ENCODE measurements at regions not wholly inside any gene's neighbourhood (a gene's known extent, or its start where the extent isn't known, plus 50 kb on each side); places are given as distances from the start of the nearest gene placed in this dataset.

- no peaks in the 10 kb centered on the region for H3K36me3 ChIP-seq
- DNase-seq (ENCODE audit: low spot score in 2 of 2), result no peak
- H3K4me3 ChIP-seq, result no peak overlapping the region
- no peak overlapping the region for H3K27ac ChIP-seq
- H3K27me3 ChIP-seq, result no peaks in the 10 kb centered on the region
- no peaks in the 10 kb centered on the region for H3K9me3 ChIP-seq
- WGBS, result 81% methylated on average over 3 of the region's 3 CpGs
- H3K4me1 ChIP-seq, result no peaks in the 10 kb centered on the region
- TF ChIP-seq CTCF (IDR thresholded peaks at IDR 0.05) (no peak), EP300 (IDR thresholded peaks at IDR 0.05) (no peak), POLR2A (IDR thresholded peaks at IDR 0.05) (no peak), POLR2AphosphoS5 (IDR thresholded peaks at IDR 0.05) (no peak)
These were observed 1084.8 kb upstream of the ATXN7L3B start for GRCh38 chr12:73452672-73453469.

- DNase-seq (ENCODE audit: low spot score in 2 of 2), result no peak
- no peaks in the 10 kb centered on the region for H3K36me3 ChIP-seq
- no peaks in the 10 kb centered on the region for H3K27me3 ChIP-seq
- H3K9me3 ChIP-seq, result peaks cover 5% of the 10 kb centered on the region
- no peaks in the 10 kb centered on the region for H3K4me1 ChIP-seq
- TF ChIP-seq CTCF (IDR thresholded peaks at IDR 0.05) (no peak), EP300 (IDR thresholded peaks at IDR 0.05) (no peak), POLR2AphosphoS5 (IDR thresholded peaks at IDR 0.05) (no peak), POLR2A (IDR thresholded peaks at IDR 0.05) (no peak)
- H3K4me3 ChIP-seq, result no peak overlapping the region
- H3K27ac ChIP-seq, result no peak overlapping the region
These were observed 1077.4 kb upstream of the ATXN7L3B start for GRCh38 chr12:73460212-73460611.

- Histone ChIP-seq H3K4me3 (no peak overlapping the region), H3K27me3 (no peaks in the 10 kb centered on the region), H3K4me1 (no peaks in the 10 kb centered on the region), H3K27ac (no peak overlapping the region), H3K9me3 (peaks cover 9% of the 10 kb centered on the region), H3K36me3 (no peaks in the 10 kb centered on the region)
- TF ChIP-seq EP300 (IDR thresholded peaks at IDR 0.05), result no peak
- TF ChIP-seq POLR2A (IDR thresholded peaks at IDR 0.05), result no peak
- TF ChIP-seq POLR2AphosphoS5 (IDR thresholded peaks at IDR 0.05), result no peak
- whole genome bisulfite sequencing, result 28% methylated on average over 3 of the region's 4 CpGs
- no peak for DNase-seq (ENCODE audit: low spot score in 2 of 2)
These were observed 1072.5 kb upstream of the ATXN7L3B start for GRCh38 chr12:73465106-73465505.

- Histone ChIP-seq H3K4me1 (no peaks in the 10 kb centered on the region), H3K9me3 (no peaks in the 10 kb centered on the region), H3K36me3 (no peaks in the 10 kb centered on the region), H3K27ac (no peak overlapping the region), H3K4me3 (no peak overlapping the region), H3K27me3 (no peaks in the 10 kb centered on the region)
- DNase-seq (ENCODE audit: low spot score in 2 of 2), result no peak
- no peak for TF ChIP-seq POLR2A (IDR thresholded peaks at IDR 0.05)
- TF ChIP-seq POLR2AphosphoS5 (IDR thresholded peaks at IDR 0.05), result no peak
- no peak for TF ChIP-seq EP300 (IDR thresholded peaks at IDR 0.05)
- no peak for TF ChIP-seq CTCF (IDR thresholded peaks at IDR 0.05)
These were observed 1051.4 kb upstream of the ATXN7L3B start for GRCh38 chr12:73486256-73486655.

GRCh38 chr12:73506611-73507010 lies 1031.0 kb upstream of the ATXN7L3B start:
- Histone ChIP-seq H3K27ac (no peak overlapping the region), H3K9me3 (peaks cover 3% of the 10 kb centered on the region), H3K4me1 (no peaks in the 10 kb centered on the region), H3K36me3 (no peaks in the 10 kb centered on the region), H3K27me3 (no peaks in the 10 kb centered on the region), H3K4me3 (no peak overlapping the region)
- no peak for DNase-seq (ENCODE audit: low spot score in 2 of 2)
- TF ChIP-seq EP300 (IDR thresholded peaks at IDR 0.05) (no peak), POLR2A (IDR thresholded peaks at IDR 0.05) (no peak), POLR2AphosphoS5 (IDR thresholded peaks at IDR 0.05) (no peak), CTCF (IDR thresholded peaks at IDR 0.05) (no peak)
- 88% methylated on average over 1 of the region's 1 CpG for WGBS

Data from suprapubic skin (tissue), 4 donors.